K562 (cell line): ENCODE measurements at regions not wholly inside any gene's neighbourhood (a gene's known extent, or its start where the extent isn't known, plus 50 kb on each side); places are given as distances from the start of the nearest gene placed in this dataset.

Experiments
- FIP1L1 ChIP-seq: fragments of 200-400 bp; formaldehyde crosslinking; IDR thresholded peaks from 2 replicates; pipeline ENCODE4 v1.6.1; 2018; ENCODE audit warnings: mild to moderate bottlenecking, low read depth, low read length; ENCODE audit not compliant: poor library complexity, severe bottlenecking
- HOMEZ ChIP-seq: fragments of 250-450 bp; sonication (Bioruptor Pico); IDR thresholded peaks from 2 replicates; pipeline ENCODE4 v1.4.0; 2020; ENCODE audit warnings: mild to moderate bottlenecking, moderate library complexity
- HOXB6 ChIP-seq: fragments of 250-450 bp; sonication (Bioruptor Pico); IDR thresholded peaks from 2 replicates; pipeline ENCODE4 v1.5.1; 2022; ENCODE audit warnings: mild to moderate bottlenecking, borderline replicate concordance
- ILF3 ChIP-seq: fragments of 450-650 bp; IDR thresholded peaks from 2 replicates; pipeline ENCODE4 v1.6.1; 2018; ENCODE audit warnings: antibody characterized with exemption, mild to moderate bottlenecking, moderate library complexity, borderline replicate concordance
- IRF1 ChIP-seq: sonication (generic); formaldehyde crosslinking; IDR thresholded peaks from 2 replicates; pipeline ENCODE4 v1.8.0; 2022; ENCODE audit warnings: missing genetic modification reagents, mild to moderate bottlenecking, borderline replicate concordance
- KAT2B ChIP-seq: IDR thresholded peaks from one replicate; pipeline ENCODE4 v1.6.1; 2012; ENCODE audit warnings: low read depth, mild to moderate bottlenecking, control low read depth, inconsistent platforms, low read length, moderate library complexity
- MCM7 ChIP-seq, 2 experiments: fragments of 450-650 bp; IDR thresholded peaks; 2 replicates each; pipeline ENCODE4 v1.6.1; 2016 to 2018
- PHF20 ChIP-seq: fragments of 450-650 bp; IDR thresholded peaks from 2 replicates; pipeline ENCODE4 v1.6.1; 2018; ENCODE audit not compliant: partially characterized antibody
- PRDM10 ChIP-seq: fragments of 450-650 bp; IDR thresholded peaks from 2 replicates; pipeline ENCODE4 v1.6.1; 2018; ENCODE audit not compliant: partially characterized antibody
- RB1 ChIP-seq: fragments of 450-650 bp; IDR thresholded peaks from 2 replicates; pipeline ENCODE4 v1.6.1; 2017; ENCODE audit warnings: low read depth, mild to moderate bottlenecking
- RBM14 ChIP-seq: fragments of 200-400 bp; formaldehyde crosslinking; IDR thresholded peaks from 2 replicates; pipeline ENCODE4 v1.6.1; 2018; ENCODE audit warnings: low read depth, mild to moderate bottlenecking, low read length, moderate library complexity, borderline replicate concordance; ENCODE audit not compliant: insufficient read depth
- SMARCC2 ChIP-seq: fragments of 450-650 bp; IDR thresholded peaks from 2 replicates; pipeline ENCODE4 v1.6.1; 2017; ENCODE audit warnings: antibody characterized with exemption, moderate library complexity, mild to moderate bottlenecking, low read depth
- THAP12 ChIP-seq: fragments of 250-450 bp; sonication (Bioruptor Pico); IDR thresholded peaks from 2 replicates; pipeline ENCODE4 v1.9.0; 2021; ENCODE audit warnings: mild to moderate bottlenecking, inconsistent platforms
- ZHX1 ChIP-seq: fragments of 150-350 bp; conservative IDR thresholded peaks from 2 replicates; pipeline ENCODE4 v1.6.1; 2014; ENCODE audit warnings: low read length
- ZZZ3 ChIP-seq: fragments of 450-650 bp; IDR thresholded peaks from 2 replicates; pipeline ENCODE4 v1.6.1; 2016; ENCODE audit warnings: antibody characterized with exemption, mild to moderate bottlenecking, moderate library complexity

- no peak for TF ChIP-seq FIP1L1
- TF ChIP-seq PRDM10 = peak; percentile 23
- TF ChIP-seq RBM14 = no peak
- 0 out of 2 replicates have a peak, but pooled peaks have one; percentile 10 for TF ChIP-seq THAP12 (CRISPR knock-in tag)
- TF ChIP-seq KAT2B = no peak
- TF ChIP-seq RB1 = no peak
- no peak for TF ChIP-seq IRF1 (CRISPR knock-in tag)
- TF ChIP-seq ILF3 = peak; percentile 93
- TF ChIP-seq ZZZ3 = no peak
- no peak for TF ChIP-seq SMARCC2
- TF ChIP-seq HOMEZ = no peak
- TF ChIP-seq HOXB6 = no peak
- no peak for TF ChIP-seq MCM7 (IDR thresholded peaks at IDR 0.05)
- no peak for TF ChIP-seq ZHX1
- no peak for TF ChIP-seq PHF20
Measured at GRCh38 chr1:143720087-143721023, 251.4 kb downstream of the FAM72C start (continued).
